ENCODE measurements at regions not wholly inside any gene's neighbourhood (a gene's known extent, or its start where the extent isn't known, plus 50 kb on each side); places are given as distances from the start of the nearest gene placed in this dataset.

- TF ChIP-seq CTCF (IDR thresholded peaks at IDR 0.05; ENCODE audit: control extremely low read depth in 1 of 3, insufficient read depth in 1 of 3, low read depth in 1 of 3, low read length in 3 of 3) (no peak), USF2 (IDR thresholded peaks at IDR 0.05; ENCODE audit: low read length) (no peak)
Observed at GRCh38 chr2:192250961-192251360, 56.2 kb upstream of the TMEFF2 start.
